GM23338 (cell line): ENCODE measurements at regions not wholly inside any gene's neighbourhood (a gene's known extent, or its start where the extent isn't known, plus 50 kb on each side); places are given as distances from the start of the nearest gene placed in this dataset.

ENCODE experiments used
- ATAC-seq: fragments of 200-7000 bp; cut with Tn5 transposase; 3 replicates; pipeline ENCODE4 v1.9.1; 2020
- DNase-seq: peaks from one replicate; pipeline ENCODE4 v3.0.0-alpha.2; 2015; ENCODE audit warnings: low spot score
- H2AFZ ChIP-seq: fragments of 200-600 bp; sonication (generic); 2 replicates; pipeline ENCODE4 v1.8.0; 2016; ENCODE audit warnings: antibody characterized with exemption, mild to moderate bottlenecking, moderate library complexity
- H3F3A ChIP-seq: fragments of 200-600 bp; sonication (generic); replicated peaks from 2 replicates; pipeline ENCODE4 v1.8.0; 2017; ENCODE audit warnings: antibody characterized with exemption, mixed run types, low read depth
- H3K27ac ChIP-seq: fragments of 200-600 bp; sonication (generic); 2 replicates; pipeline ENCODE4 v1.6.1; 2016; ENCODE audit warnings: low read depth
- H3K27me3 ChIP-seq: fragments of 200-600 bp; sonication (generic); 2 replicates; pipeline ENCODE4 v1.8.0; 2016; ENCODE audit warnings: mild to moderate bottlenecking, mixed run types, moderate library complexity; ENCODE audit not compliant: insufficient read depth
- H3K36me3 ChIP-seq: fragments of 200-600 bp; sonication (generic); 2 replicates; pipeline ENCODE4 v1.8.0; 2016; ENCODE audit warnings: mild to moderate bottlenecking; ENCODE audit not compliant: insufficient read depth
- H3K4me1 ChIP-seq: fragments of 200-600 bp; sonication (generic); 2 replicates; pipeline ENCODE4 v1.8.0; 2016; ENCODE audit warnings: mild to moderate bottlenecking, moderate library complexity; ENCODE audit not compliant: insufficient read depth
- H3K4me2 ChIP-seq: fragments of 200-600 bp; sonication (generic); 2 replicates; pipeline ENCODE4 v1.7.1; 2017; ENCODE audit warnings: mixed run types
- H3K4me3 ChIP-seq: fragments of 200-600 bp; sonication (generic); 2 replicates; pipeline ENCODE4 v1.6.1; 2016; ENCODE audit warnings: mixed run types
- H3K79me2 ChIP-seq: fragments of 200-600 bp; sonication (generic); replicated peaks from 2 replicates; pipeline ENCODE4 v1.8.0; 2017; ENCODE audit warnings: mild to moderate bottlenecking; ENCODE audit not compliant: insufficient read depth
- H3K9me2 ChIP-seq: fragments of 200-600 bp; sonication (generic); 2 replicates; pipeline ENCODE4 v1.8.0; 2017; ENCODE audit not compliant: insufficient read depth
- H4K20me1 ChIP-seq: fragments of 200-600 bp; sonication (generic); replicated peaks from 2 replicates; pipeline ENCODE4 v1.8.0; 2017; ENCODE audit warnings: mild to moderate bottlenecking; ENCODE audit not compliant: insufficient read depth
- H3K27ac Mint-ChIP-seq: 2 replicates; pipeline ENCODE4 v1.8.0; 2020; ENCODE audit warnings: inconsistent platforms, mild to moderate bottlenecking, moderate library complexity, mixed read lengths
- H3K27me3 Mint-ChIP-seq: 3 replicates; pipeline ENCODE4 v1.8.0; 2022; ENCODE audit warnings: low read depth, mild to moderate bottlenecking, moderate library complexity, mixed read lengths, inconsistent platforms; ENCODE audit not compliant: insufficient read depth, poor library complexity
- H3K36me3 Mint-ChIP-seq: 3 replicates; pipeline ENCODE4 v1.8.0; 2021; ENCODE audit warnings: low read depth, mild to moderate bottlenecking, inconsistent platforms, moderate library complexity, mixed read lengths
- H3K4me1 Mint-ChIP-seq: 3 replicates; pipeline ENCODE4 v1.8.0; 2020; ENCODE audit warnings: mild to moderate bottlenecking, inconsistent platforms, mixed read lengths
- H3K4me3 Mint-ChIP-seq: 3 replicates; pipeline ENCODE4 v1.8.0; 2021; ENCODE audit warnings: moderate library complexity, mild to moderate bottlenecking, inconsistent platforms, mixed read lengths
- H3K9me3 Mint-ChIP-seq: 3 replicates; pipeline ENCODE4 v1.8.0; 2020; ENCODE audit warnings: moderate library complexity, mild to moderate bottlenecking, inconsistent platforms, mixed read lengths
- CREB1 ChIP-seq: fragments of 250-450 bp; sonication (Bioruptor Pico); IDR thresholded peaks from 2 replicates; pipeline ENCODE4 v1.5.0; 2020; ENCODE audit warnings: low read depth, mild to moderate bottlenecking, moderate library complexity
- EZH2 ChIP-seq: fragments of 200-600 bp; sonication (generic); IDR thresholded peaks from one replicate; pipeline ENCODE4 v1.8.0; 2017; ENCODE audit warnings: antibody characterized with exemption, mild to moderate bottlenecking, low read depth; ENCODE audit not compliant: unreplicated experiment
- EZH2phosphoT487 ChIP-seq: fragments of 200-600 bp; sonication (generic); IDR thresholded peaks from one replicate; pipeline ENCODE4 v1.8.1; 2018; ENCODE audit warnings: antibody characterized with exemption; ENCODE audit not compliant: unreplicated experiment
- JUNB ChIP-seq: IDR thresholded peaks from one replicate; pipeline ENCODE4 v1.6.1; 2016; ENCODE audit warnings: antibody characterized with exemption; ENCODE audit not compliant: unreplicated experiment
- STAT1 ChIP-seq: IDR thresholded peaks from one replicate; pipeline ENCODE4 v1.6.1; 2016; ENCODE audit warnings: antibody characterized with exemption; ENCODE audit not compliant: unreplicated experiment
- ZNF114 ChIP-seq: fragments of 250-450 bp; sonication (Bioruptor Pico); IDR thresholded peaks from 2 replicates; pipeline ENCODE4 v1.5.0; 2020; ENCODE audit warnings: mild to moderate bottlenecking, moderate library complexity
- ZNF331 ChIP-seq: fragments of 250-450 bp; sonication (Bioruptor Pico); IDR thresholded peaks from 2 replicates; pipeline ENCODE4 v1.5.0; 2020; ENCODE audit warnings: low read depth, mild to moderate bottlenecking, moderate library complexity
- TF ChIP-seq, protein P1 (sequence below), 2 experiments: fragments of 200-600 bp in 1 of 2; sonication (generic) in 1 of 2; conservative IDR thresholded peaks; 2 replicates each; pipeline versions ENCODE4 v1.5.1 to v1.6.1; 2016 to 2017; ENCODE audit warnings: antibody characterized with exemption in 2 of 2, low read depth in 2 of 2, mild to moderate bottlenecking in 2 of 2, moderate library complexity in 1 of 2
- TF ChIP-seq, protein P2 (sequence below): IDR thresholded peaks from one replicate; pipeline ENCODE4 v1.6.1; 2018; ENCODE audit warnings: antibody characterized with exemption; ENCODE audit not compliant: unreplicated experiment
- TF ChIP-seq, protein P3 (sequence below): IDR thresholded peaks from 2 replicates; pipeline ENCODE4 v1.6.1; 2016; ENCODE audit warnings: antibody characterized with exemption
- TF ChIP-seq, protein P4 (sequence below): fragments of 250-450 bp; sonication (Bioruptor Pico); IDR thresholded peaks from 2 replicates; pipeline ENCODE4 v1.5.0; 2020; ENCODE audit warnings: mild to moderate bottlenecking, moderate library complexity

DNA sequence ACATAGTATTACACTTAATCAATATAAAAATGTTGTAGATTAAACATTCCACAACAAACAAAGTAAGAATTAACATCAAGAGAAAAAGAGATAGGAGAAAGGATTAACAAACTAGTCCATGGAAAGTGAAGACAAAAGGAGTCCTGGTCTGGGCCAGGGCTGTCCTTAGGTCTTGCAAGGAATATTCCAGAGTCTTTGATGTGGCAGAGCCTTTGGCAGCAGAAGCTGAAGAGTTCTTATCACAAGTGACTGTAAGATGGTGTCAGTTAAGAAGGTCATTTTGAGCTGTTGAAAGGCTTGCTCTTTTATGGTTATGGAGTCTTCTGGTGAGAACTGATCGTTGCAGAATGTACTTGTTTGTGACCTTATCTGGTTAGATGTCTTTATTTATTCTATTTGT is 127.7 kb upstream of the LRRTM4 start:
- H3F3A ChIP-seq: no peaks in the 10 kb centered on the region
- H3K4me2 ChIP-seq: no peak overlapping the region
- no peak for ATAC-seq
- no peak overlapping the region for H3K27ac ChIP-seq
- no peak overlapping the region for H2AFZ ChIP-seq
- H3K4me3 ChIP-seq: no peak overlapping the region
- H3K27me3 ChIP-seq: no peaks in the 10 kb centered on the region
- no peak for DNase-seq
- Mint-ChIP-seq H3K27ac (no peak overlapping the region), H3K27me3 (peaks cover 3% of the 10 kb centered on the region), H3K4me3 (no peak overlapping the region), H3K36me3 (peaks cover 4% of the 10 kb centered on the region; the same call in 1 of the 3 replicates), H3K9me3 (0 out of 3 replicates have a peak, but pooled peaks cover 2% of the 10 kb centered on the region), H3K4me1 (no peaks in the 10 kb centered on the region)
- TF ChIP-seq EZH2 (no peak), ZNF114 (CRISPR knock-in tag) (no peak), EZH2phosphoT487 (no peak), ZNF331 (no peak), STAT1 (no peak), JUNB (no peak), CREB1 (no peak)
- TF ChIP-seq, protein P1, sequence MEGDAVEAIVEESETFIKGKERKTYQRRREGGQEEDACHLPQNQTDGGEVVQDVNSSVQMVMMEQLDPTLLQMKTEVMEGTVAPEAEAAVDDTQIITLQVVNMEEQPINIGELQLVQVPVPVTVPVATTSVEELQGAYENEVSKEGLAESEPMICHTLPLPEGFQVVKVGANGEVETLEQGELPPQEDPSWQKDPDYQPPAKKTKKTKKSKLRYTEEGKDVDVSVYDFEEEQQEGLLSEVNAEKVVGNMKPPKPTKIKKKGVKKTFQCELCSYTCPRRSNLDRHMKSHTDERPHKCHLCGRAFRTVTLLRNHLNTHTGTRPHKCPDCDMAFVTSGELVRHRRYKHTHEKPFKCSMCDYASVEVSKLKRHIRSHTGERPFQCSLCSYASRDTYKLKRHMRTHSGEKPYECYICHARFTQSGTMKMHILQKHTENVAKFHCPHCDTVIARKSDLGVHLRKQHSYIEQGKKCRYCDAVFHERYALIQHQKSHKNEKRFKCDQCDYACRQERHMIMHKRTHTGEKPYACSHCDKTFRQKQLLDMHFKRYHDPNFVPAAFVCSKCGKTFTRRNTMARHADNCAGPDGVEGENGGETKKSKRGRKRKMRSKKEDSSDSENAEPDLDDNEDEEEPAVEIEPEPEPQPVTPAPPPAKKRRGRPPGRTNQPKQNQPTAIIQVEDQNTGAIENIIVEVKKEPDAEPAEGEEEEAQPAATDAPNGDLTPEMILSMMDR (conservative IDR thresholded peaks at IDR 0.05; ENCODE audit: low read depth in 2 of 2): no peak
- TF ChIP-seq, protein P2, sequence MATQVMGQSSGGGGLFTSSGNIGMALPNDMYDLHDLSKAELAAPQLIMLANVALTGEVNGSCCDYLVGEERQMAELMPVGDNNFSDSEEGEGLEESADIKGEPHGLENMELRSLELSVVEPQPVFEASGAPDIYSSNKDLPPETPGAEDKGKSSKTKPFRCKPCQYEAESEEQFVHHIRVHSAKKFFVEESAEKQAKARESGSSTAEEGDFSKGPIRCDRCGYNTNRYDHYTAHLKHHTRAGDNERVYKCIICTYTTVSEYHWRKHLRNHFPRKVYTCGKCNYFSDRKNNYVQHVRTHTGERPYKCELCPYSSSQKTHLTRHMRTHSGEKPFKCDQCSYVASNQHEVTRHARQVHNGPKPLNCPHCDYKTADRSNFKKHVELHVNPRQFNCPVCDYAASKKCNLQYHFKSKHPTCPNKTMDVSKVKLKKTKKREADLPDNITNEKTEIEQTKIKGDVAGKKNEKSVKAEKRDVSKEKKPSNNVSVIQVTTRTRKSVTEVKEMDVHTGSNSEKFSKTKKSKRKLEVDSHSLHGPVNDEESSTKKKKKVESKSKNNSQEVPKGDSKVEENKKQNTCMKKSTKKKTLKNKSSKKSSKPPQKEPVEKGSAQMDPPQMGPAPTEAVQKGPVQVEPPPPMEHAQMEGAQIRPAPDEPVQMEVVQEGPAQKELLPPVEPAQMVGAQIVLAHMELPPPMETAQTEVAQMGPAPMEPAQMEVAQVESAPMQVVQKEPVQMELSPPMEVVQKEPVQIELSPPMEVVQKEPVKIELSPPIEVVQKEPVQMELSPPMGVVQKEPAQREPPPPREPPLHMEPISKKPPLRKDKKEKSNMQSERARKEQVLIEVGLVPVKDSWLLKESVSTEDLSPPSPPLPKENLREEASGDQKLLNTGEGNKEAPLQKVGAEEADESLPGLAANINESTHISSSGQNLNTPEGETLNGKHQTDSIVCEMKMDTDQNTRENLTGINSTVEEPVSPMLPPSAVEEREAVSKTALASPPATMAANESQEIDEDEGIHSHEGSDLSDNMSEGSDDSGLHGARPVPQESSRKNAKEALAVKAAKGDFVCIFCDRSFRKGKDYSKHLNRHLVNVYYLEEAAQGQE: no peak
- TF ChIP-seq, protein P3, sequence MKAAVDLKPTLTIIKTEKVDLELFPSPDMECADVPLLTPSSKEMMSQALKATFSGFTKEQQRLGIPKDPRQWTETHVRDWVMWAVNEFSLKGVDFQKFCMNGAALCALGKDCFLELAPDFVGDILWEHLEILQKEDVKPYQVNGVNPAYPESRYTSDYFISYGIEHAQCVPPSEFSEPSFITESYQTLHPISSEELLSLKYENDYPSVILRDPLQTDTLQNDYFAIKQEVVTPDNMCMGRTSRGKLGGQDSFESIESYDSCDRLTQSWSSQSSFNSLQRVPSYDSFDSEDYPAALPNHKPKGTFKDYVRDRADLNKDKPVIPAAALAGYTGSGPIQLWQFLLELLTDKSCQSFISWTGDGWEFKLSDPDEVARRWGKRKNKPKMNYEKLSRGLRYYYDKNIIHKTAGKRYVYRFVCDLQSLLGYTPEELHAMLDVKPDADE: no peak
- TF ChIP-seq, protein P4, sequence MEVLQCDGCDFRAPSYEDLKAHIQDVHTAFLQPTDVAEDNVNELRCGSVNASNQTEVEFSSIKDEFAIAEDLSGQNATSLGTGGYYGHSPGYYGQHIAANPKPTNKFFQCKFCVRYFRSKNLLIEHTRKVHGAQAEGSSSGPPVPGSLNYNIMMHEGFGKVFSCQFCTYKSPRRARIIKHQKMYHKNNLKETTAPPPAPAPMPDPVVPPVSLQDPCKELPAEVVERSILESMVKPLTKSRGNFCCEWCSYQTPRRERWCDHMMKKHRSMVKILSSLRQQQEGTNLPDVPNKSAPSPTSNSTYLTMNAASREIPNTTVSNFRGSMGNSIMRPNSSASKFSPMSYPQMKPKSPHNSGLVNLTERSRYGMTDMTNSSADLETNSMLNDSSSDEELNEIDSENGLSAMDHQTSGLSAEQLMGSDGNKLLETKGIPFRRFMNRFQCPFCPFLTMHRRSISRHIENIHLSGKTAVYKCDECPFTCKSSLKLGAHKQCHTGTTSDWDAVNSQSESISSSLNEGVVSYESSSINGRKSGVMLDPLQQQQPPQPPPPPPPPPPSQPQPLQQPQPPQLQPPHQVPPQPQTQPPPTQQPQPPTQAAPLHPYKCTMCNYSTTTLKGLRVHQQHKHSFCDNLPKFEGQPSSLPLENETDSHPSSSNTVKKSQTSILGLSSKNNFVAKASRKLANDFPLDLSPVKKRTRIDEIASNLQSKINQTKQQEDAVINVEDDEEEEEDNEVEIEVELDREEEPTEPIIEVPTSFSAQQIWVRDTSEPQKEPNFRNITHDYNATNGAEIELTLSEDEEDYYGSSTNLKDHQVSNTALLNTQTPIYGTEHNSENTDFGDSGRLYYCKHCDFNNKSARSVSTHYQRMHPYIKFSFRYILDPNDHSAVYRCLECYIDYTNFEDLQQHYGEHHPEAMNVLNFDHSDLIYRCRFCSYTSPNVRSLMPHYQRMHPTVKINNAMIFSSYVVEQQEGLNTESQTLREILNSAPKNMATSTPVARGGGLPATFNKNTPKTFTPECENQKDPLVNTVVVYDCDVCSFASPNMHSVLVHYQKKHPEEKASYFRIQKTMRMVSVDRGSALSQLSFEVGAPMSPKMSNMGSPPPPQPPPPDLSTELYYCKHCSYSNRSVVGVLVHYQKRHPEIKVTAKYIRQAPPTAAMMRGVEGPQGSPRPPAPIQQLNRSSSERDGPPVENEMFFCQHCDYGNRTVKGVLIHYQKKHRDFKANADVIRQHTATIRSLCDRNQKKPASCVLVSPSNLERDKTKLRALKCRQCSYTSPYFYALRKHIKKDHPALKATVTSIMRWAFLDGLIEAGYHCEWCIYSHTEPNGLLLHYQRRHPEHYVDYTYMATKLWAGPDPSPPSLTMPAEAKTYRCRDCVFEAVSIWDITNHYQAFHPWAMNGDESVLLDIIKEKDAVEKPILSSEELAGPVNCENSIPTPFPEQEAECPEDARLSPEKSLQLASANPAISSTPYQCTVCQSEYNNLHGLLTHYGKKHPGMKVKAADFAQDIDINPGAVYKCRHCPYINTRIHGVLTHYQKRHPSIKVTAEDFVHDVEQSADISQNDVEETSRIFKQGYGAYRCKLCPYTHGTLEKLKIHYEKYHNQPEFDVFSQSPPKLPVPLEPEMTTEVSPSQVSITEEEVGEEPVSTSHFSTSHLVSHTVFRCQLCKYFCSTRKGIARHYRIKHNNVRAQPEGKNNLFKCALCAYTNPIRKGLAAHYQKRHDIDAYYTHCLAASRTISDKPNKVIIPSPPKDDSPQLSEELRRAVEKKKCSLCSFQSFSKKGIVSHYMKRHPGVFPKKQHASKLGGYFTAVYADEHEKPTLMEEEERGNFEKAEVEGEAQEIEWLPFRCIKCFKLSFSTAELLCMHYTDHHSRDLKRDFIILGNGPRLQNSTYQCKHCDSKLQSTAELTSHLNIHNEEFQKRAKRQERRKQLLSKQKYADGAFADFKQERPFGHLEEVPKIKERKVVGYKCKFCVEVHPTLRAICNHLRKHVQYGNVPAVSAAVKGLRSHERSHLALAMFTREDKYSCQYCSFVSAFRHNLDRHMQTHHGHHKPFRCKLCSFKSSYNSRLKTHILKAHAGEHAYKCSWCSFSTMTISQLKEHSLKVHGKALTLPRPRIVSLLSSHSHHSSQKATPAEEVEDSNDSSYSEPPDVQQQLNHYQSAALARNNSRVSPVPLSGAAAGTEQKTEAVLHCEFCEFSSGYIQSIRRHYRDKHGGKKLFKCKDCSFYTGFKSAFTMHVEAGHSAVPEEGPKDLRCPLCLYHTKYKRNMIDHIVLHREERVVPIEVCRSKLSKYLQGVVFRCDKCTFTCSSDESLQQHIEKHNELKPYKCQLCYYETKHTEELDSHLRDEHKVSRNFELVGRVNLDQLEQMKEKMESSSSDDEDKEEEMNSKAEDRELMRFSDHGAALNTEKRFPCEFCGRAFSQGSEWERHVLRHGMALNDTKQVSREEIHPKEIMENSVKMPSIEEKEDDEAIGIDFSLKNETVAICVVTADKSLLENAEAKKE (CRISPR knock-in tag): no peak
- H3K36me3 ChIP-seq: no peaks in the 10 kb centered on the region
- H3K79me2 ChIP-seq: no peaks in the 10 kb centered on the region
- H3K4me1 ChIP-seq: no peaks in the 10 kb centered on the region
- no peaks in the 10 kb centered on the region for H4K20me1 ChIP-seq
- H3K9me2 ChIP-seq: no peaks in the 10 kb centered on the region
